ENCODE measurements at regions not wholly inside any gene's neighbourhood (a gene's known extent, or its start where the extent isn't known, plus 50 kb on each side); places are given as distances from the start of the nearest gene placed in this dataset.

GRCh38 chrX:109863811-109864210 lies 130.8 kb upstream of the ACSL4 start:
- Histone ChIP-seq H3K4me2 (ENCODE audit: control insufficient read depth, extremely low read depth, insufficient read depth, low read depth, low read length) (no peak overlapping the region), H3K79me2 (ENCODE audit: control insufficient read depth, insufficient read depth, low read length) (no peaks in the 10 kb centered on the region), H2AFZ (ENCODE audit: control insufficient read depth, low read length) (no peak overlapping the region), H3K4me1 (ENCODE audit: control insufficient read depth, extremely low read depth, insufficient read depth, low read length) (no peaks in the 10 kb centered on the region), H3K27ac (ENCODE audit: control insufficient read depth, insufficient read depth, low read length) (no peak overlapping the region), H3K9me3 (ENCODE audit: control insufficient read depth, low read depth, low read length) (no peaks in the 10 kb centered on the region), H3K9me1 (ENCODE audit: control insufficient read depth, extremely low read depth, insufficient read depth, low read length) (no peaks in the 10 kb centered on the region), H4K20me1 (ENCODE audit: control insufficient read depth, extremely low read depth, insufficient read depth, low read length) (no peaks in the 10 kb centered on the region), H3K4me3 (ENCODE audit: control insufficient read depth in 2 of 3, extremely low read depth in 1 of 3, insufficient read depth in 2 of 3, low read depth in 1 of 3, low read length in 3 of 3) (no peak overlapping the region), H3K27me3 (ENCODE audit: control insufficient read depth, extremely low read depth, insufficient read depth, low read length) (no peaks in the 10 kb centered on the region), H3K36me3 (ENCODE audit: control insufficient read depth in 2 of 2, extremely low read depth in 1 of 2, insufficient read depth in 2 of 2, low read length in 2 of 2) (no peaks in the 10 kb centered on the region), H3K9ac (ENCODE audit: control insufficient read depth, extremely low read depth, insufficient read depth, low read length) (no peak overlapping the region)
- TF ChIP-seq EZH2 (IDR thresholded peaks at IDR 0.05; ENCODE audit: low read length) (no peak), CTCF (optimal IDR thresholded peaks at IDR 0.05 in 1 of 3, IDR thresholded peaks at IDR 0.05 in 1 of 3, conservative IDR thresholded peaks at IDR 0.05 in 1 of 3; ENCODE audit: extremely low read depth in 1 of 3, insufficient read depth in 2 of 3, low read length in 3 of 3) (no peak)
- FAIRE-seq = no peak
- dilution Hi-C loops (cut with MboI; ENCODE audit: extremely low pct_ligation_motif_present, low sequenced_read_pairs) = no loop called here
- no peak for DNase-seq (ENCODE audit: low read depth, low spot score)

- Histone ChIP-seq H3K4me3 (ENCODE audit: control insufficient read depth in 2 of 3, extremely low read depth in 1 of 3, insufficient read depth in 2 of 3, low read depth in 1 of 3, low read length in 3 of 3) (no peak overlapping the region), H3K79me2 (ENCODE audit: control insufficient read depth, insufficient read depth, low read length) (no peaks in the 10 kb centered on the region), H3K9me1 (ENCODE audit: control insufficient read depth, extremely low read depth, insufficient read depth, low read length) (no peaks in the 10 kb centered on the region), H3K27ac (ENCODE audit: control insufficient read depth, insufficient read depth, low read length) (no peak overlapping the region), H4K20me1 (ENCODE audit: control insufficient read depth, extremely low read depth, insufficient read depth, low read length) (no peaks in the 10 kb centered on the region), H3K9ac (ENCODE audit: control insufficient read depth, extremely low read depth, insufficient read depth, low read length) (no peak overlapping the region), H3K4me1 (ENCODE audit: control insufficient read depth, extremely low read depth, insufficient read depth, low read length) (peaks cover 11% of the 10 kb centered on the region), H3K36me3 (ENCODE audit: control insufficient read depth in 2 of 2, extremely low read depth in 1 of 2, insufficient read depth in 2 of 2, low read length in 2 of 2) (no peaks in the 10 kb centered on the region), H3K4me2 (ENCODE audit: control insufficient read depth, extremely low read depth, insufficient read depth, low read depth, low read length) (no peak overlapping the region), H2AFZ (ENCODE audit: control insufficient read depth, low read length) (no peak overlapping the region), H3K9me3 (ENCODE audit: control insufficient read depth, low read depth, low read length) (no peaks in the 10 kb centered on the region), H3K27me3 (ENCODE audit: control insufficient read depth, extremely low read depth, insufficient read depth, low read length) (no peaks in the 10 kb centered on the region)
- dilution Hi-C loops (cut with MboI; ENCODE audit: extremely low pct_ligation_motif_present, low sequenced_read_pairs) = no loop called here
- TF ChIP-seq EZH2 (IDR thresholded peaks at IDR 0.05; ENCODE audit: low read length) (no peak), CTCF (optimal IDR thresholded peaks at IDR 0.05 in 1 of 3, IDR thresholded peaks at IDR 0.05 in 1 of 3, conservative IDR thresholded peaks at IDR 0.05 in 1 of 3; ENCODE audit: extremely low read depth in 1 of 3, insufficient read depth in 2 of 3, low read length in 3 of 3) (no peak)
- DNase-seq (ENCODE audit: low read depth, low spot score) (no peak), FAIRE-seq (no peak)
Measured at GRCh38 chrX:109871121-109871888, 131.6 kb upstream of the TMEM164 start.

Data from keratinocyte (primary cell).